Spleen (tissue), 11 donors: ENCODE measurements at regions not wholly inside any gene's neighbourhood (a gene's known extent, or its start where the extent isn't known, plus 50 kb on each side); places are given as distances from the start of the nearest gene placed in this dataset.
A peak's percentile ranks its signal among the peaks of the same experiment; 100 is the strongest.

ENCODE experiments used
- DNase-seq: peaks from one replicate; pipeline ENCODE4 v3.0.0-alpha.2; 2020
- H3K27ac ChIP-seq, 8 donors: fragments of 200-600 bp; sonication (generic) in 7 of 8; 1 replicate in 4 of 8; 2 replicates in 4 of 8; pipeline versions ENCODE4 v1.5.0 to v1.8.0; 2016 to 2021; ENCODE audit warnings: inconsistent platforms in 4 of 8, mild to moderate bottlenecking in 4 of 8, moderate library complexity in 1 of 8
- H3K27me3 ChIP-seq, 7 donors: fragments of 200-600 bp; sonication (generic) in 6 of 7; replicated peaks in 1 of 7; 1 replicate in 4 of 7; 2 replicates in 3 of 7; pipeline versions ENCODE4 v1.5.0 to v1.8.0; 2016 to 2021; ENCODE audit warnings: inconsistent platforms in 3 of 7, mild to moderate bottlenecking in 1 of 7
- H3K36me3 ChIP-seq, 6 donors: fragments of 200-600 bp; sonication (generic) in 5 of 6; 1 replicate in 4 of 6; 2 replicates in 2 of 6; pipeline versions ENCODE4 v1.5.0 to v1.8.0; 2016 to 2021; ENCODE audit warnings: inconsistent platforms in 2 of 6
- H3K4me1 ChIP-seq, 6 donors: fragments of 200-600 bp; sonication (generic) in 5 of 6; 1 replicate in 3 of 6; 2 replicates in 3 of 6; pipeline versions ENCODE4 v1.5.0 to v1.8.0; 2016 to 2021; ENCODE audit warnings: inconsistent platforms in 3 of 6
- H3K4me3 ChIP-seq, 8 donors: fragments of 200-600 bp; sonication (generic) in 7 of 8; 1 replicate in 4 of 8; 2 replicates in 4 of 8; pipeline versions ENCODE4 v1.5.0 to v1.8.0; 2016 to 2021; ENCODE audit warnings: inconsistent platforms in 4 of 8, mild to moderate bottlenecking in 4 of 8, moderate library complexity in 2 of 8
- H3K9me3 ChIP-seq, 8 donors: fragments of 200-600 bp; sonication (generic) in 7 of 8; 1 replicate in 4 of 8; 2 replicates in 4 of 8; pipeline versions ENCODE4 v1.5.0 to v1.8.0; 2016 to 2021; ENCODE audit warnings: inconsistent platforms in 4 of 8
- CTCF ChIP-seq, 11 experiments: fragments of 200-600 bp in 7 of 11; fragments of 450-650 bp in 4 of 11; sonication (generic) in 4 of 11; IDR thresholded peaks in 8 of 11; conservative IDR thresholded peaks in 3 of 11; 1 replicate in 7 of 11; 2 replicates in 4 of 11; pipeline versions ENCODE4 v1.4.0 to v1.8.0; 2016 to 2021; ENCODE audit warnings: antibody characterized with exemption in 11 of 11, inconsistent platforms in 4 of 11, mild to moderate bottlenecking in 1 of 11
- POLR2A ChIP-seq, 3 donors: fragments of 450-650 bp; IDR thresholded peaks; one replicate each; pipeline ENCODE4 v1.5.1; 2017; ENCODE audit warnings: antibody characterized with exemption in 3 of 3, mild to moderate bottlenecking in 1 of 3
- POLR2AphosphoS5 ChIP-seq, 3 donors: sonication (generic); formaldehyde crosslinking; IDR thresholded peaks; one replicate each; pipeline ENCODE4 v1.5.1; 2017; ENCODE audit warnings: antibody characterized with exemption in 3 of 3
- WGBS, 5 donors: extraction: QIAGEN DNeasy Blood & Tissue Kit in 3 of 5; methylation state at CpG; one replicate each; pipeline versions ENCODE4 v1.1.5 to v1.1.7; 2013 to 2018; 5-methylcytosine and 5-hydroxymethylcytosine counted together
- intact Hi-C: fragments of 100-400 bp; cut with DNase I; formaldehyde crosslinking; loops from one replicate; pipeline ENCODE4 v1.15.0; 2023; ENCODE audit warnings: low total_unique reads
- donor health status: healthy with polysubstance abuse.
- donor health status: DM: no; HTN: no; CAD: no; lungs with moderate emphysema.
- donor health status: DM: no; HTN: no; CAD: no.
- donor health status: Bipolar disorder and iron deficiency.
- donor health status: healthy.
- donor health status: DM: no; HTN: no; CAD: no.
- donor health status: DM: yes; HTN: yes; CAD: no.

GRCh38 chr16:85978291-85978775 lies 79.4 kb downstream of the IRF8 start:
- peak overlapping the region in 7 of 8 donors; percentile 46 to 77 (median 66) for H3K27ac ChIP-seq
- H3K36me3 ChIP-seq = no peaks in the 10 kb centered on the region
- no peaks in the 10 kb centered on the region for H3K9me3 ChIP-seq
- WGBS, 5 donors = 20 to 44% (median 35%) methylated on average over 22 of the region's 22 CpGs
- H3K27me3 ChIP-seq = peaks cover 0 to 11% (median 0%) of the 10 kb centered on the region in 7 donors
- H3K4me3 ChIP-seq = no peak overlapping the region
- TF ChIP-seq POLR2A (IDR thresholded peaks at IDR 0.05) (no peak), CTCF (IDR thresholded peaks at IDR 0.05 in 8 of 11, conservative IDR thresholded peaks at IDR 0.05 in 3 of 11) (no peak), POLR2AphosphoS5 (IDR thresholded peaks at IDR 0.05) (peak; percentile 8 to 72 (median 42))
- no peak for DNase-seq
- peaks cover 9 to 59% (median 29%) of the 10 kb centered on the region in 6 donors for H3K4me1 ChIP-seq
- intact Hi-C loops = no loop called here

DNA sequence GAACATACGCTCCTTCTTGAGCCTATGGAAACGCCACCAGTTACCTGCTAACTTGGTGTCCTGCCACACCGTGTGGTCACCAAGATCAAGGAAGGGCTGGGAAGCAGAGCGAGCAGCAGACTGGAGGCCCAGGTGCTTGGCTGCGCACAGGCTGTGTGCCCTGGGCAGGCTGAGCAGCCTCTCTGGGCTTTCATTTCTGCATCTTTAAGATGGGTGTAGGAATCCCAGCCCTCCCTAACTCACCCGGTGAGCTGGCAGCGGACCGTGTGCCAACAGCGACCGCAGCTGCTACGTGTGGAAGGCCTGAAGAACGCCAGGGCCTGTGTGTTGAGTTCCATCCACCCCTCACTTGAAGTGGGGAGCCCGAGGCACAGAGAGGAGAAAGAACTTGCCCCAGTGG lies 80.0 kb downstream of the IRF8 start:
- DNase-seq = no peak
- H3K36me3 ChIP-seq = no peaks in the 10 kb centered on the region
- H3K27me3 ChIP-seq = peaks cover 0 to 16% (median 0%) of the 10 kb centered on the region in 7 donors
- no peak overlapping the region for H3K4me3 ChIP-seq
- WGBS, 5 donors = 81 to 92% (median 91%) methylated on average over 9 to 13 of the region's 13 CpGs
- intact Hi-C loops = no loop called here
- peaks cover 16 to 65% (median 36%) of the 10 kb centered on the region in 6 donors for H3K4me1 ChIP-seq
- TF ChIP-seq CTCF (IDR thresholded peaks at IDR 0.05 in 8 of 11, conservative IDR thresholded peaks at IDR 0.05 in 3 of 11) (no peak), POLR2AphosphoS5 (IDR thresholded peaks at IDR 0.05) (no peak), POLR2A (IDR thresholded peaks at IDR 0.05) (no peak)
- H3K27ac ChIP-seq = peak overlapping the region in 7 of 8 donors; percentile 46 to 77 (median 66)
- no peaks in the 10 kb centered on the region for H3K9me3 ChIP-seq

DNA sequence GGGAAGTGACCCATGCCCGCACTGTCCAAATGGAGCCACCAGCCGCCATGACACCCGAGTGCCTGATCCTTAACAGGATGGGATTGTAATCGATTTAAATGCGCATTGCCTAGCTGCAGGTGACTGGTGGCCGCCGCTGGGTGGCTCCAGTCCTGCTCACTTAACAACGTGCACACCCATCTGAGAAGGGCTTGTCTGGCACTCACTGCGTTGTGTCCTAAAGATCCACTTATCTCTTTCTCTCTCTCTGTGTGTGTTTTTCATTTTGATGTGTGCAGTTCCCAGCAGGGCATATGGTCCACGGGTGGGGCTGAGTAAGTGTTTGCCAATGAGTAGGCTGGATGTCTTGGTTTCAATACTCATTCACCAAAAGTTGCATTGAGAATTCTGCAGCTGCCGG lies 80.6 kb downstream of the IRF8 start:
- H3K27ac ChIP-seq = peak overlapping the region in 2 of 8 donors; percentile 66 to 72
- DNase-seq = no peak
- no peaks in the 10 kb centered on the region for H3K9me3 ChIP-seq
- intact Hi-C loops = no loop called here
- no peak overlapping the region for H3K4me3 ChIP-seq
- no peaks in the 10 kb centered on the region for H3K36me3 ChIP-seq
- peaks cover 0 to 23% (median 0%) of the 10 kb centered on the region in 7 donors for H3K27me3 ChIP-seq
- TF ChIP-seq POLR2A (IDR thresholded peaks at IDR 0.05) = no peak
- TF ChIP-seq CTCF (IDR thresholded peaks at IDR 0.05 in 8 of 11, conservative IDR thresholded peaks at IDR 0.05 in 3 of 11) = no peak
- no peak for TF ChIP-seq POLR2AphosphoS5 (IDR thresholded peaks at IDR 0.05)
- 77 to 92% (median 86%) methylated on average over 11 of the region's 11 CpGs for WGBS, 5 donors
- H3K4me1 ChIP-seq = peaks cover 21 to 70% (median 42%) of the 10 kb centered on the region in 6 donors

DNA sequence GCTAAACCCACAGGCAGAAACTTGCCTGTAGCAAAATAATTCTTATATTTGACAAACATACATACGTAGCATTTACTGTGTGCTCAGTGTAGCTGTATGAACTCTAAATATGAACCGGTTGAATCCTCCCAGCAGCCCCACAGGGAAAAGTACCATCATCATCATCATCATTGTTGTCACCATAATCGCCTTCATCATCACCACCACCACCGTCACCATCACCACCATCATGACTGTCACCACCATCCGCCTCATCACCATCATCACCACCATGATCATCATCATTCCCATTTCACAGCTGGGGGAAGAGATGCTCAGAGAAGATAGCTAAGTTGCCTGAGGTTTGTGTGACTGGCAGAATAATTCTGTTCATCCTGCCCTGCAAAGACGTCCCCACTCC lies 81.7 kb downstream of the IRF8 start:
- DNase-seq = no peak
- 95 to 97% (median 95%) methylated on average over 6 of the region's 6 CpGs for WGBS, 5 donors
- H3K27me3 ChIP-seq = peaks cover 0 to 25% (median 0%) of the 10 kb centered on the region in 7 donors
- no peaks in the 10 kb centered on the region for H3K36me3 ChIP-seq
- no peak overlapping the region for H3K4me3 ChIP-seq
- H3K9me3 ChIP-seq = no peaks in the 10 kb centered on the region
- intact Hi-C loops = no loop called here
- no peak overlapping the region for H3K27ac ChIP-seq
- TF ChIP-seq POLR2AphosphoS5 (IDR thresholded peaks at IDR 0.05) = no peak
- TF ChIP-seq CTCF (IDR thresholded peaks at IDR 0.05 in 8 of 11, conservative IDR thresholded peaks at IDR 0.05 in 3 of 11) = no peak
- TF ChIP-seq POLR2A (IDR thresholded peaks at IDR 0.05) = no peak
- H3K4me1 ChIP-seq = peaks cover 27 to 74% (median 53%) of the 10 kb centered on the region in 6 donors
